Endothelial cell of umbilical vein (primary cell): ENCODE measurements at regions not wholly inside any gene's neighbourhood (a gene's known extent, or its start where the extent isn't known, plus 50 kb on each side); places are given as distances from the start of the nearest gene placed in this dataset.

Experiments used
- BruUV-seq: library from RNA; stranded (reverse); fragments of 400-500 nt; replicated peaks from 2 replicates; lab custom pipeline; 2021; lab: Mats Ljungman, UMichigan
- CTCF ChIA-PET: fragments of 300-600, 350-600 bp; sonication (Branson Sonifier 250); formaldehyde crosslinking; loops from one replicate; lab custom pipeline; 2021; ENCODE audit warnings: antibody characterized with exemption, inconsistent platforms; lab: Charles Lee
- POLR2A ChIA-PET: fragments of 300-600, 350-600 bp; sonication (Branson Sonifier 250); formaldehyde crosslinking; loops from one replicate; lab custom pipeline; 2021; ENCODE audit warnings: antibody characterized with exemption, inconsistent platforms; lab: Charles Lee
- DNase-seq: peaks from one replicate; pipeline ENCODE4 v3.0.0-alpha.2; 2011; ENCODE audit warnings: low read depth, low spot score
- FAIRE-seq: peaks from 2 replicates; lab custom pipeline; 2011; peaks lifted over from hg19 to GRCh38; lab: Jason Lieb, UNC
- H2AFZ ChIP-seq: 2 replicates; pipeline ENCODE4 v1.6.0; 2012; ENCODE audit warnings: low read depth, low read length, control low read depth, inconsistent platforms
- H3K27ac ChIP-seq: 2 replicates; pipeline ENCODE4 v1.5.1; 2011; ENCODE audit warnings: low read depth, mild to moderate bottlenecking, control low read depth, low read length, moderate library complexity; ENCODE audit not compliant: insufficient read depth
- H3K27me3 ChIP-seq, 2 experiments: 2 replicates each; pipeline versions ENCODE4 v1.6.0 to v1.6.1; 2011; ENCODE audit warnings: low read length in 2 of 2, mixed read lengths in 1 of 2; ENCODE audit not compliant: control insufficient read depth in 2 of 2, insufficient read depth in 2 of 2
- H3K36me3 ChIP-seq, 2 experiments: 2 replicates in 1 of 2; 3 replicates in 1 of 2; pipeline ENCODE4 v1.5.1; 2011; ENCODE audit warnings: low read length in 2 of 2, mild to moderate bottlenecking in 1 of 2, moderate library complexity in 1 of 2; ENCODE audit not compliant: control insufficient read depth in 2 of 2, insufficient read depth in 2 of 2; ENCODE audit errors: extremely low read depth in 1 of 2
- H3K4me1 ChIP-seq: 3 replicates; pipeline ENCODE4 v1.5.1; 2011; ENCODE audit warnings: mild to moderate bottlenecking, low read length; ENCODE audit not compliant: control insufficient read depth, insufficient read depth; ENCODE audit errors: extremely low read depth
- H3K4me2 ChIP-seq: 2 replicates; pipeline ENCODE4 v1.6.1; 2011; ENCODE audit warnings: low read length, control low read depth, mixed read lengths; ENCODE audit not compliant: insufficient read depth
- H3K4me3 ChIP-seq, 3 experiments: fragments of 200-600 bp in 1 of 3; sonication (generic), shearing (Covaris generic) in 1 of 3; replicated peaks in 1 of 3; 2 replicates each; pipeline ENCODE4 v1.5.1; 2011 to 2016; ENCODE audit warnings: control low read depth in 3 of 3, low read length in 3 of 3, mild to moderate bottlenecking in 2 of 3, inconsistent platforms in 1 of 3, low read depth in 1 of 3, moderate library complexity in 1 of 3; ENCODE audit not compliant: insufficient read depth in 1 of 3
- H3K79me2 ChIP-seq: 2 replicates; pipeline ENCODE4 v1.6.0; 2012; ENCODE audit warnings: low read length, inconsistent platforms; ENCODE audit not compliant: control insufficient read depth, insufficient read depth
- H3K9ac ChIP-seq: replicated peaks from 2 replicates; pipeline ENCODE3; 2011; ENCODE audit warnings: low read length, control low read depth; ENCODE audit not compliant: insufficient read depth; ENCODE audit errors: extremely low read depth
- H3K9me1 ChIP-seq: replicated peaks from 3 replicates; pipeline ENCODE4 v1.6.0; 2011; ENCODE audit warnings: mild to moderate bottlenecking, low read length; ENCODE audit not compliant: control insufficient read depth, insufficient read depth; ENCODE audit errors: extremely low read depth
- H3K9me3 ChIP-seq: replicated peaks from 2 replicates; pipeline ENCODE4 v1.5.1; 2012; ENCODE audit warnings: low read length, inconsistent platforms; ENCODE audit not compliant: control insufficient read depth, insufficient read depth
- H4K20me1 ChIP-seq: replicated peaks from 2 replicates; pipeline ENCODE3; 2011; ENCODE audit warnings: mild to moderate bottlenecking, low read length; ENCODE audit not compliant: control insufficient read depth, insufficient read depth; ENCODE audit errors: extremely low read depth
- EZH2 ChIP-seq: IDR thresholded peaks from 2 replicates; pipeline ENCODE4 v1.6.1; 2012; ENCODE audit warnings: borderline replicate concordance, low read depth, mild to moderate bottlenecking, moderate library complexity, low read length, inconsistent platforms; ENCODE audit not compliant: severe bottlenecking
- FOS ChIP-seq: IDR thresholded peaks from 2 replicates; pipeline ENCODE4 v1.6.1; 2011; ENCODE audit warnings: mild to moderate bottlenecking, low read length, moderate library complexity, borderline replicate concordance; ENCODE audit not compliant: insufficient read depth
- GATA2 ChIP-seq: IDR thresholded peaks from 2 replicates; pipeline ENCODE4 v1.7.0; 2011; ENCODE audit warnings: low read depth, mild to moderate bottlenecking, moderate library complexity, mixed read lengths, low read length; ENCODE audit not compliant: insufficient read length, insufficient read depth
- JUN ChIP-seq: IDR thresholded peaks from 2 replicates; pipeline ENCODE4 v1.6.1; 2011; ENCODE audit warnings: borderline replicate concordance, low read depth; ENCODE audit not compliant: insufficient read length, insufficient read depth
- MYC ChIP-seq: IDR thresholded peaks from one replicate; pipeline ENCODE4 v1.6.1; 2011; ENCODE audit warnings: mild to moderate bottlenecking, low read depth, low read length
- POLR2A ChIP-seq: IDR thresholded peaks from 2 replicates; pipeline ENCODE4 v1.6.1; 2012; ENCODE audit warnings: low read depth, mild to moderate bottlenecking, control low read depth, low read length
- POLR2AphosphoS5 ChIP-seq: IDR thresholded peaks from 2 replicates; pipeline ENCODE4 v1.6.1; 2012; ENCODE audit warnings: low read depth, mild to moderate bottlenecking, control low read depth, low read length, moderate library complexity; ENCODE audit not compliant: insufficient read depth
- dilution Hi-C: fragments of 300-500 bp; cut with MboI; formaldehyde crosslinking; loops from one replicate; pipeline ENCODE4 v1.15.0; 2019; ENCODE audit warnings: low sequenced_read_pairs; ENCODE audit not compliant: extremely low pct_ligation_motif_present
- intact Hi-C: fragments of 100-400 bp; cut with micrococcal nuclease; formaldehyde crosslinking; loops from one replicate; pipeline ENCODE4 v1.10.0; 2022
- TF ChIP-seq, protein P1 (sequence below): IDR thresholded peaks from 2 replicates; pipeline ENCODE4 v1.6.1; 2011; ENCODE audit not compliant: insufficient read depth, insufficient read length
- TF ChIP-seq, protein P2 (sequence below), 2 donors: IDR thresholded peaks; 1 replicate in 1 of 2; 2 replicates in 1 of 2; pipeline ENCODE4 v1.5.1; 2011; ENCODE audit warnings: low read length in 2 of 2, mild to moderate bottlenecking in 2 of 2, moderate library complexity in 2 of 2, control low read depth in 1 of 2, inconsistent platforms in 1 of 2, low read depth in 1 of 2; ENCODE audit not compliant: insufficient read depth in 1 of 2; ENCODE audit errors: extremely low read depth in 1 of 2

DNA sequence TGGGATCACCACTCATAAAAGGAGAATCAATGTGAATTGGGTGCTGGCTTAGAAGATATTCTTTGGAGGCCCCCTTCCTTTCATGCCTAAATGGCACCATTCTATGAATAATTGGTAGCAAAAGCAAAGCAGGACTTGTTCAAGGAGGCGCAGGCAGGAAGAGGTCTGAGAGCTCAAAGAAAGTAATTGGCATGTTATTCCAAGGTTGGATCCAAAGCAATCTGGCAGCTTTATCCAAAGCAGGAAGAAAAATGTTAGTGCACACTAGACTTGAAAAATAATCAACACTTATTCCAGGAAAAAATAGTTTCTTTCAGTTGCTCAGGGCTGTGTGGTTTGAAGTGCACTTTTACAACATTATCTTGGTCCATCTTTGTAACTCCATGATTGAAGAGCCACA, 326.4 kb downstream of the NUAK1 start:
- no peak overlapping the region for H3K27ac ChIP-seq
- FAIRE-seq (no peak), DNase-seq (no peak)
- H3K27me3 ChIP-seq = peaks cover 18 to 27% of the 10 kb centered on the region in 2 experiments
- BruUV-seq = no TSS peak
- H4K20me1 ChIP-seq = no peaks in the 10 kb centered on the region
- H3K79me2 ChIP-seq = no peaks in the 10 kb centered on the region
- H2AFZ ChIP-seq = no peak overlapping the region
- TF ChIP-seq EZH2 = no peak
- no peak for TF ChIP-seq GATA2
- TF ChIP-seq MYC = no peak
- no peak for TF ChIP-seq POLR2AphosphoS5
- TF ChIP-seq JUN = no peak
- TF ChIP-seq, protein P1, sequence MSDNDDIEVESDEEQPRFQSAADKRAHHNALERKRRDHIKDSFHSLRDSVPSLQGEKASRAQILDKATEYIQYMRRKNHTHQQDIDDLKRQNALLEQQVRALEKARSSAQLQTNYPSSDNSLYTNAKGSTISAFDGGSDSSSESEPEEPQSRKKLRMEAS = no peak
- TF ChIP-seq POLR2A = no peak
- TF ChIP-seq, protein P2, sequence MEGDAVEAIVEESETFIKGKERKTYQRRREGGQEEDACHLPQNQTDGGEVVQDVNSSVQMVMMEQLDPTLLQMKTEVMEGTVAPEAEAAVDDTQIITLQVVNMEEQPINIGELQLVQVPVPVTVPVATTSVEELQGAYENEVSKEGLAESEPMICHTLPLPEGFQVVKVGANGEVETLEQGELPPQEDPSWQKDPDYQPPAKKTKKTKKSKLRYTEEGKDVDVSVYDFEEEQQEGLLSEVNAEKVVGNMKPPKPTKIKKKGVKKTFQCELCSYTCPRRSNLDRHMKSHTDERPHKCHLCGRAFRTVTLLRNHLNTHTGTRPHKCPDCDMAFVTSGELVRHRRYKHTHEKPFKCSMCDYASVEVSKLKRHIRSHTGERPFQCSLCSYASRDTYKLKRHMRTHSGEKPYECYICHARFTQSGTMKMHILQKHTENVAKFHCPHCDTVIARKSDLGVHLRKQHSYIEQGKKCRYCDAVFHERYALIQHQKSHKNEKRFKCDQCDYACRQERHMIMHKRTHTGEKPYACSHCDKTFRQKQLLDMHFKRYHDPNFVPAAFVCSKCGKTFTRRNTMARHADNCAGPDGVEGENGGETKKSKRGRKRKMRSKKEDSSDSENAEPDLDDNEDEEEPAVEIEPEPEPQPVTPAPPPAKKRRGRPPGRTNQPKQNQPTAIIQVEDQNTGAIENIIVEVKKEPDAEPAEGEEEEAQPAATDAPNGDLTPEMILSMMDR (IDR thresholded peaks at IDR 0.05; ENCODE audit: extremely low read depth in 1 of 2, insufficient read depth in 1 of 2, low read depth in 1 of 2, low read length in 2 of 2) = no peak
- TF ChIP-seq FOS = no peak
- no peak overlapping the region for H3K4me2 ChIP-seq
- POLR2A ChIA-PET = no interaction called here
- H3K9me3 ChIP-seq = no peaks in the 10 kb centered on the region
- H3K4me3 ChIP-seq = no peak overlapping the region
- H3K9ac ChIP-seq = no peak overlapping the region
- dilution Hi-C loops = no loop called here
- H3K9me1 ChIP-seq = no peaks in the 10 kb centered on the region
- CTCF ChIA-PET = interaction anchor here (0.8 kb wide), 1 partner anchor 11 kb away, joined by 3 read pairs; no protein-coding TSS in a partner anchor
- H3K36me3 ChIP-seq = no peaks in the 10 kb centered on the region
- H3K4me1 ChIP-seq = no peaks in the 10 kb centered on the region
- intact Hi-C loops = no loop called here
